Lung microvascular endothelial cell (primary cell): ENCODE measurements at regions not wholly inside any gene's neighbourhood (a gene's known extent, or its start where the extent isn't known, plus 50 kb on each side); places are given as distances from the start of the nearest gene placed in this dataset.

Experiments used
- DNase-seq, 2 donors: peaks; one replicate each; pipeline versions ENCODE4 v3.0.0 to v3.0.0-alpha.2; 2010; ENCODE audit warnings: low read depth in 2 of 2

DNA sequence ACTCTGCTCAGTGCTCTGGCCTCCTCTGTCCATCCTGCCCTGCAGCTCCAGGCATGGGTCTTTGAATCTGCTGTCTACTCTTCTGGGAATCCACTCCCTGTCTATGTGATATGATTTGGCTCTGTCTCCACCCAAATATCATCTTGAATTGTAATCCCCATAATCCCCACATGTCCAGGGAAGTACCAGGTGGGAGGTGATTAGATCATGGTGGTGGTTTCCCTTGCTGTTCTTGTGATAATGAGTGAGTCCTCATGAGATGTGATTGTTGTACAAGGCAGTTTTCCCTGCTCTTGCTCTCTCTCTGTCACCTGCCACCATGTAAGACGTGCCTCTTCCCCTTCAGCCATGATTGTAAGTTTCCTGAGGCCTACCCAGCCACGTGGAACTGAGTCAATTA, 881.8 kb upstream of the ID2 start:
- DNase-seq, result no peak

DNA sequence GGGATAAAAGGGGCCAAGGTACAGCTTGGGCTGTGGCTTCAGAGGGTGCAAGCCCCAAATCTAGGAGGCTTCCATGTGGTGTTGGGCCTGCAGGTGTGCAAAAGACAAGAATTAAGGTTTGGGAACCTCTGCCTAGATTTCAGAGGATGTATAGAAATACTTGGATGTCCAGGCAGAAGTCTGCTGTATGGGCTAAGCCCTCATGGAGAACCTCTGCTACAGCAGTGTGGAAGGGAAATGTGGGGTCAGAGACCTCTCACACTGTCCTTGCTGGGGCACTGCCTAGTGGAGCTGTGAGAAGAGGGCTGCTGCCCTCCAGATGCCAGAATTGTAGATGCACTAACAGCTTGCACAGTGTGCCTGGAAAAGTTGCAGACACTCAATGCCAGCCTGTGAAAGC, 880.6 kb upstream of the ID2 start:
- no peak for DNase-seq

DNA sequence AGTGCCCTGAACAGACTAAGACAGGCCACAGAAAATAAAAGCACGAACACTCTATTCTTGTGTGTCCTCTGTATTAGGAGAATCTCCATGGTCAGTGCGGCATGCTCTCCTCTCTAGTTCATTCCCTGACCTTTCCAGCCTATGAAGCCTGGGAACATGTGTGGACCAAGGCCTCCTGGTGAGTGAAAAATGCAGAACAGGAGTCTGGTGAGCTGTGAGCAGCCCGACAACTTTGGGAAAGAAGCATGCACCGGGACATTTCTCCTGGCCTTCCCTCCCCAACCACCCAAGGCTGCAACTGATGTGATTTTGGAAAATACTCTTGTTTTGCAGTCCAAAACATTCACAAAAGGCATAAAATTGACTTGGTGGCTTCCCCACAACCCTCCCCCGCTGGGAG, 878.3 kb upstream of the ID2 start:
- DNase-seq, result no peak

DNA sequence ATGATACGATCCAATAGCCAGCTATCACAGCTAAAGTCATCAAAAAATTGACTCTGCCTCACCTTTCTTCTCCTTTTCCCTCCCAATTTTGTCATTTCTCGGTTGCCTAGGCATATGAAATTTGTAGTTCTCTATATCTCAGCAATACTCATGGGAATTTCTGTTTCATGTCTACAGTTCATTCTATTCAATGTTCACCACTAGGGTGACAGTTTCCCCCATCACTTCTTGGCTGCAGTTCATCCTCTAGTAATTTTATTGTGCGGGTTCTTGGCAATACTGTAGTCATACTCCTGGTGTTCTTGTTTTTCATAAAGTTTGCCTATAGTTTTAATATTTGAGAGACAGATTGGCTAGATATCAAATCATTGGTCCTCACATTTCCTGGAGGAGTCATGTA, 872.2 kb upstream of the ID2 start:
- no peak for DNase-seq

DNA sequence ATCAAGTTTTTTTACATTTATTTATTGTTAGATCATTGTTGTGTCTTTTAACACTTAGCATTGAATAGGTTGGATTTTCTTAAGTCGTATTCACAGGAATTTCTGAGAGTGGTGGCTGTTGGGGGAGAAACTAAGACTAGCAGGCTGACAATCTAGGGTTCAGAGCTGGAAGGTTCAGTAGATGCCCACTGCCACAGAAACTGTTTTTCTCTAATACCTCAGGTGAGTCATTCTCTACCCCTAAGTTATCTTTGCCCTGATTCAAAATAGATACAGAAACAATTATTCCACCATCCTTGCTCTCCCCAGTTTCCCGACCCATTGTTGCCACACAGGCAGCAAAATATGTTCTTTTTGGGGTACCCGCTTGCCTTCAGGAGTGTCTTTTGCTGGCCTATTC, 870.8 kb upstream of the ID2 start:
- no peak for DNase-seq

DNA sequence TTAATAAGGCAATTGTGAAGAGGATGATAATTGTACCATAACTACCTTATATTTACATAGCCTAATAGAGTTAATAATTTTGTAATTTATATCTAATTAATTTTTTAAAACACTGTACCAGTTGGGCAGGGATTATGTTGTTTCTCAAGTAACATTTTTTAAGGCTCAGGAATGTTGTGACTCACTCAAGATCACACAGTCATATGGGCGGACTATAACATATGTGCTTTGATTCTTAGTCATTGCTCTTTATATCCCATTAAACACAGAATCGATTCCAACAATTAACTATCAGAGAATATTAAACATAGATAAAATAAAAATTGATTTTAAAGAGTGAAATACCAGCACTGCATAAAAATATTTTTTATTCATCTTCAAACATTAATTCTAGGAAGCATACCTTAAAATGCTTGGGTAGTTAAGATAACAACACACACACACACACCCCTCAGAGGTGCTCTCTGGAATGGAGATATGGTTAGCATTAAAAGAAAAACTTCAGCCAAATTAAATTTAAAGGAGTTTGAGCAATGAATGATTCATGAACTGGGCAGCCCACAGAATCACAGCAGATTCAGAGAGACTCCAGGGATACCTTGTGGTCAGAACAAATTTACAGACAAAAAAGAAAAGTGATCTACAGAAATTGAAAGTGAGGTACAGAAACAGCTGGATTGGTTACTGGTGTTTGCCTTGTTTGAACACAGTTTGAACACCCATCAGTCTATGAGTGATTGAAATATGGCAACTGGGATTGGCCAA, 869.4 kb upstream of the ID2 start:
- DNase-seq, result no peak

DNA sequence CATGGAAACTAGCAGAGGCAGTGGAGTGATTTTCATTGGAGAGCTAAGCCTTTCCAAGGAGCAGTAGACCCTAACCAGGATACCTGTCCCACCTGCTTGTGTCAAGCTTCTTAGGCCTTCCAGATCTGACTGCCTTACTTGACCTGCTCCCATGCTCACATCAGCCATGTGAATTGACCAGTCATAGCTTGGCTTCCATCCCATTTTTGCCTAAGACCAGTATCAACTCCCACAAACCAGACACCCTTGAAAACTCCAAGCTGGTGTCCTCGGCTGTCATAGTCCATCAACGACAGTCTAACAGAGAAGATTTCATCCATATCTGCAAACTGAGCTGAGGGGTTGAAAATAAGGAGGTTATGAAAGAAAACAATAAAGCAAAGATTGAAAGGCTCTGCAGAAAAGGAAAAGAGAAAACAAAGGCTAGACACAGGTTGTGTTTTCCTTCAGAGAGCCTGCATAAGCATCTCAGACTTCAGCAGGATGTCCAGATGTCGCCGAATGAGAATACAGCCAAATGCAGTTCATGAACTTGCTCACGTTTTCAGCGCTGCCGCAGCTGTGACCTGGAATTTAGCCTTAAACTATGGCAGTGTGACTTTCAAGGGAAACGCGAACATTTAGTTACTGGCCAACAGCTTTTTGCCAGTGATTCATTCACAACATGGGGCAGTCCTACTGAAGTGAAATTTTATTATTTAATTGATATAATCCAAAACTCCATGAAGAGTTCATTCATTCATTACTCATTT, 868.1 kb upstream of the ID2 start:
- DNase-seq, result no peak

DNA sequence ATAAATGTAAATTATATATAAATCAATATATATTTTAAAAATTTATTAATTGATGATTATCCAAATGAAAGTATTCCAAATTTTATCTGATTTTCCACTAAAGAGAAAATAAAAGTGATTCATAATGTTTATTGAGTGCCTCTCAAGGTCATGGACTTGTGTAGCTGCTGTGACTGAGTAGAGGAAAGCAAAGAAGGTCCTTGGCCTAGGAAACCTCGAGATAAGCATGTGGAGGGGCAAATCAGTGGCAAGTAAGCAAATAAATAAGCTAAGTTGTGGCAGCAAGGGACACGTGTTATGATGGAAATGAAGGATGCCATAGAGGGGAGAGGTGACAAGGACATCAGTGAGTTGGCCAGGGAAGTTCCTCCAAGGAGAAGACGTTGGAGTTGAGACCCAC, 866.1 kb upstream of the ID2 start:
- DNase-seq, result no peak

DNA sequence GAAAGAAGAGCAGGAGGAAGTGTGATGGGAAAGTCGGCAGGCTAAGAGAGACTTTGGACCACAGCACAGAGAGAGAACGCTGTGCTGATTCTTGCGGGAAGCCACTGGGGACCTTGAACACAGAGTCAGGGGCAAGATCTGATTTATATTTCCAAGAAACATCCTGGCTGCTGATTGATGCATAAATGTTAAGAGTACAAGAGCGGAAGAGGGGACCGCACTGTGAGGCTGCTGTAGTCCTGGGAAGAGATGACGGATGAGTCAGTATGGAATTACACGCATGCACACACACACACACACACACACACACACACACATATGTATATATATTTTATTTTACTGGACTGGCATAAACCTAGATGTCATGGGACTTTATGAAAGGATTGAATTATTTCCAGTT, 865.6 kb upstream of the ID2 start:
- no peak for DNase-seq

DNA sequence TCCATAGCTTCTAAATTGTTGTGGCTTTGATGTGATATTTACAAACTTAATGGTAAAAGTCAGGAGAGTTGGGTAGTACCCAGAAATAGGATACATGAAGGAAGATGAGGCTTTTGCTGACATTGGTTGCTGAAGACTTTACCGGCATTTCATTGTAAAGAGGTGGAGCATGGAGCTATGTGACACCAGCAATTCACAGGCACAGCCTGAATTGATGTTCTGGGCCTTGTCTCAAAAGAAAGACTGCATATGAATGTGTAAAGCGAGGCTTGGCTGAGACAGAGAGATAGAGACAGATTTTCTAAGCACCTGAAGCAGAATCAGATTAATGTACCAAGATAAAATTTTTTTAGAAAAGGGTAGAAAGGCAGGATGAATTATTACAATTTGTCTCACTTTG, 864.9 kb upstream of the ID2 start:
- no peak for DNase-seq

DNA sequence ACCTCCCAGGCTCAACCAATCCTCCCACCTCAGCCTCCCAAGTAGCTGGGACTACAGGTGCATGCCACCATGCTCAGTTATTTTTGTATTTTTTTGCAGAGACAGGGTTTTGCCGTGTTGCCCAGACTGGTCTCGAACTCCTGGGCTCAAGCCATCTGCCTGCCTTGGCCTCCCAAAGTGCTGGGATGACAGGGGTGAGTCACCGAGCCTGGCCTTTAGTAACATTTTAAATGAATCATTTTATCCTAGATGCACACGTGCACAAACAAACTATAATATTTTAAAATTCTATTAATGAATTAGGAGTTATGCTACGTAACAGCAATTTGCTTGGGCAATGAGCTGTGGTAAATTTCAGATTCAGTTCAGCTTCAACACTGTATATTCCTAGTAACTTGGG, 862.5 kb upstream of the ID2 start:
- no peak for DNase-seq

DNA sequence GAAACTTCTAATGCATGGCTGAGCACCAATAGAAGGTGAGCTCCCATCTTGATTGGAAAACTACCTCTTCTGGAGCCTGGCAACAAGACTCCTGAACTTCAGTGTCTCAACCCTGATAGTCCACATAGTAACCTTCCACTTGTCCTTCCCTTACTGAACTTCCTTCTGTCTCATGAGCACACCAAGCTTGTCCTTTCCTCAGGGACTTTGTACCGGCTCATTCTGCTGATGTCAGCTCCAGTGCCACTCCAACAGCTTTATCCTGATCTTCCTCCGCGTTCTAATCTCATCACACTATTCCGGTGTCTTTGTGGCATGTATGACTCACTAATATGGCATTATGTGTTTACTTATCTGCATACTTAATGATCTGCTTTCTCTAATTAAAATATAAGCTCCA, 862.0 kb upstream of the ID2 start:
- no peak for DNase-seq

DNA sequence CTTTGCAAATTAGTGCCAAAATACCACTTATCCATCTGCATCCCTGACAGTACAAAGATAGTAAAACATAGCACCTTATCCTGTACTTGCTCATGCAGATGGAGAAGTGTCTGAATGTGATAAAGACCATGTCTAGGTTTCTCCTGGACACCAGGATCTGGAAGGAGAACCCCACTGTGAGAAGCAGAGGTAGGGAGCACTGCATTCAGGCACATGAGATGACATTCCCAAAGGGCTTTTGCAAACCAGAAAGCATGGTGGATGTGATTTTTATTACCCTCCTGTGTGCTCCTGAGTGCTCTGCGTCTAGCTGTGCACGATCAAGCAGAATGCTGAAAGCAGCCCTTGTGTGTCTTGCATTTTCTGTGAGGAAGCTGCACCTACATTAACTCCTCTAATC, 857.6 kb upstream of the ID2 start:
- DNase-seq, result no peak

DNA sequence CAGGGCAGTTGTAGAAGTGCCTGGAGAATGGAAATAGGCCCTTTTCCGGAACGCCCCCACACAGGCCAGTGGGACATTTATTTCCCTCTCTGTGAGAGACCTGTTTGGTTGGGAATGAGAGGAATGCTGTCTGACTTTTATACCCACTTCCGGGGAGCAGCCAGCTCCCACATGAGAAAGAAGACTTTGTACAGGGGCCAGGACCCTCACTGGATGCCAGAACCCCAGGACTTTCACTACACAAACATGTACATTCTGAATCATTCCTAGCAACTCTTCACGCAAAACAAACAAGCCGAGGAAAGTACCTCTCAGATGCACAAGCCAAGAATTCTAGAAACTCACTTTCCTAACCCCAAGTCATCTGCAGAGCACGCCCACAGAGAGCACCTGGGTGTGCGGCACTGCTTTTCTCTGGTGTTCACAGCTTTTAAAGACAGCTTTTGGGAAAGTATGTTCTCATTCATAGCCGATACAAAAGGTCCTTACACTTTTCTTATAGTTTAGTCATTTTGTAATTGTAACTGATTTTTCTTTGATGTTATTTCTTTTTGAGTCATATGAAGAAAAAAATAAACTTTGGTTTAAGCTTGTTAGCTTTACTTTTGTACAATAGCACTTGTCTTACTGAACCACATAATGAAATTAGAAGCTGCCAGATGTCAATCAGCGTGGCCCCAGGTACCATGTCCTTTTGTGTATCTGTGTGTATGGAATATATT, 856.1 kb upstream of the ID2 start:
- no peak for DNase-seq

DNA sequence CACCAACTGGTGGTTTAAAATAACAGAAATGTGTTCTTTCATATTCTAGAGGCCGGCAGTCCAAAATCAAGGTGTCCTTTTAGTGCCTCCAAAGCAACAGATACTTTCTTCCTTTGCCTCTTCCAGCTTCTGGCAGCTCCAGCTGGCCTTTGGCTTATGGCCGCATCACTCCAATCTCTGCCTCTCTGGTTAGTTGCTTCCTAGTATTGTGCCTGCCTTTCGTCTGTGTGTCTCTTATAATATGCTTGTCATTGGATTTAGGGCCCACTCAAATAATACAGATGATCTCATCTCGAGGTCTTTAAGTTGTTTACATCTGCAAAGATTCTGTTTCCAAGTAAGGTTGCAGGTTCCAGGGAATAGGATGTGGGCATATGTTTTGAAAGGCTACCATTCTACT, 855.2 kb upstream of the ID2 start:
- DNase-seq, result no peak

DNA sequence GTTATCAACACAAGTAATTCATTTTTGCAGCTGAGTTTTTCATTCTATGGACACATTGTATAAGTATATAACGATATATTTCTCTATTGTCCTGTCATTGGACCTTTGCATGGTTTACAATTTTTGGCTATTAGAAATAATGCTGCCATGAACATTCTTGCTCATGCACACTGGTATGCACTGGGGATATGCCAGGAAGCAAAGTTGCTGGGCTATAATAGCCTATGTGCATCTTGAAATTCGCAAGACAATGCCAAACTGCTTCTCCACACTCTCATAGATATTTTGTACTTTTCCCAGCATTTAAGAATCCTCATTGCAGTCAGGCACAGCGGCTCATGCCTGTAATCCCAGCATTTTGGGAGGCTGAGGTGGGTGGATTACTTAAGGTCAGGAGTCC, 852.6 kb upstream of the ID2 start:
- no peak for DNase-seq

DNA sequence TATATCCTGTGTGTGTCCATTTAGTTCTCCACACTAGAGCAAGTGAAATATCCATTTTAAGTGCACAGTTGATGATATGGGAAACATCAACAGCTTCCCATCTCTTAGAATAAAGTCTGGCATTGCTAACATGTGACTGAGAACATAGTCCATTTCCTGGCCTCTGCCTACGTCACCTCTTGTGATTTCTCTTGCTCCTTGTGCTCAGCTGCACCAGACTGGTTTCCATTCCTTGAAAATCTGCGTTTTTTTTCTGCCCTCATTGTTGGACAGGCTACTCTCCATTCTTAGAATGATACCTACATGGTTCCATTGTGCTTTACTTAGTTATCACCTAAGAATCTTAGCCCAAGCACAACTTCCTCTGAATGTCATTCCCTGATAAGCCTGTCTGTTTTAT, 851.2 kb upstream of the ID2 start:
- DNase-seq, result no peak

DNA sequence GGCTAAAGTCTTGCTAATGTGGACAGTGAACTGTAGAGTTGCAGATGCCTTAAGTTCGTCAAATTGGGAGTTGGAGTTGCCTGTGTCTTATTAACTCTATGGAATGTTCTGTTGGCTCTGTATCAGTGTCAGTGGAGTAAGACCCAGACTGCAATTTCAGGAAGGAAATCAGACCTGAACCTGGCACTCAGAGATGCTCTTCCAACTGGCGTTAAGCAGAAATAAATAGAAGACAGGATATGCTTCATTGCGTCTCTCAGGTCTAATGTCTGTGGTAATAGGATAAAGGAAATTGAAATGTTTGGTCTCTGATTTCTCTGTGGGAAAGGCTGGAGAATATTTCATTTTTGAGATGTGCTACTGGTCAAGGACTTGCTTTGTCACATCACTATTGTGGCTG, 846.7 kb upstream of the ID2 start:
- no peak for DNase-seq

DNA sequence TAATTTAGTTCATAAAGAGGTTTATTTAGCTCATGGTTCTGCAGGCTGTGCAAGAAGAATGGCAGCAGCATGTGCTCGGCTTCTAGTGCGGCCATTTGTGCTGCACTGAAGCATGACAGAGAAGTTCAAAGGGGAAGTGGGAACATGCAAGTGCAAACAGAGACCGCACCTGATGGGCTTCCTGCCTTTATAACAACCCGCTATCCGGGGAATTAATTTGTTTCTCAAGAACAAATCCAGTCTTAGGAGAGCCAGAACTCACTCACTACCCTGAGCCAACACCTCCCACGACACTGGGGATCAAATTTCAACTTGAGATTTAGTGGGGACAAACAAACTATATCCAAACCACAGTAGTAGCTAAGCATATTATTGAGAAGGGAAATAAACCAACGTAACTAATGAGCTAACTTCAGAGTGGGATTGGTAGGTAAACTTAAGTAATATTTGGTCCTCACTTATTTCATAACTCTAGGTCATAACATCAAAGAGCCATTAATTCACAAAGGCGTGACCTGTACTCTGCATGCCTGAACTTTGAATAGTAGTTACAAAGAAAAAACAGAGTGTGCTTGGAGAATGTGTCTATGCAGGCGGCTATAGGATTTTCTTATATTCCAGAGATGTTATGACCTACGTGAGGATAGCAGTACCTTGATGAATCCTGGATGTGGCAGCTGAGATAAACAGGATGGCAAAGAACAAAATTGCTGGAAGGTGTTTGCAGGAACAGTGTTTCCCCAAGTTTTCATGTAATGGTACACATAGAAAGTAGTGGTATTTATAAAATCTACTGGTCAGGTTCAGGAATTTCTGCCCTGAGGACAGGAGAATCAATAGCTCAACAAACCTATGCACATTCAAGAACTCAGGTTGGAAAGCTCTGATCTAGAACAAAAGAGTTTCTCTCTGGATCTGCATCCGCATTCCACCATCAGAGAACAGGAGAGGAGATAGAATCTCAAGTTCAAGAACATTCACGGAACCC, 845.9 kb upstream of the ID2 start:
- no peak for DNase-seq

DNA sequence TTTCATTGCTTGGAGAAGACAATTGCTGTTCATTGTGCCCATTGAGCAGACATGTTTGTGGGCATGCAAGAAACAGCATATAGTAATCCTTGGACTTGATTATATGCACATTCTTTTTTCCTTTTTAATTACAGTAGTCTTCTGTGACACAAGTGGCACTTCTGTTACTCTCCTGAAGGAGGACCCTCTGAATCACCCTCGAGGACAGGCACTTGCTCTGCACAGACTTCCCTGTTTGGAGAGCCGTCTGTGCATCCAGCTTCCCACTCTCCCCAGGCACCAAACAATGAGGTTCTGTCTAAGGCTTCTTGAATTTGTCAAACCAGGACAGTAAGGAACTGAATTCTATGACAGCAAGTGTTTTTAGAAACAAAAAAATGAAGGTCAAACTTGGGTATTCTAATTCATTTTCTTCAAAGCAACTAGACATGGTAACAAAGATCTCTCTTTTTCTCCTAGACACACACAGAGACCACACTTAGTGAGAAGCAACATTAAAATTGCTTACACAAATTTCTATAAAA, 844.6 kb upstream of the ID2 start:
- no peak for DNase-seq

DNA sequence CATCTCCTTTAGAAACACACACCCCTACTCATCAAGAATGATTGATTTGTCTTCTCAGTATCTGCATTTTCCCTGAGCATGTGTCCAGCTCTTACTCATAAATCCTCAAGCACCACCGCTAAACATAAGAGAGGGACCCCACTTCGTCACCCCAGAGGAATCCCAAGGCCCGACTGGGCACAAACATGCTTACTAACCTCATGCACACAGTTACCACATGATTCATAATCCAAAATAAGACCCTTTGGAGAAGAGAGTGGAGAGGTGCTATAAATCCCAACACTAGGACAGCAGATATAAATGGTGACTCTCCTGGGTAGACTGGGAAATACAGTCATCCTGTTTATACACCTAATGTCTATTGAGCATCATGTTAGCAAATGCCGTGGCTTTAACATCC, 843.2 kb upstream of the ID2 start:
- DNase-seq, result no peak
